K562 (cell line): ENCODE measurements at regions not wholly inside any gene's neighbourhood (a gene's known extent, or its start where the extent isn't known, plus 50 kb on each side); places are given as distances from the start of the nearest gene placed in this dataset.

Experiments used
- ATAC-seq: fragments of 200-7000 bp; cut with Tn5 transposase; 3 replicates; pipeline ENCODE4 v1.9.1; 2020; ENCODE audit warnings: moderate library complexity
- BruUV-seq: library from RNA; stranded (reverse); fragments of 400-500 nt; replicated peaks from 2 replicates; lab custom pipeline; 2021; lab: Mats Ljungman, UMichigan
- CTCF ChIA-PET: fragments of 300-600 bp; formaldehyde crosslinking; extraction: SDS; loops from one replicate; lab custom pipeline; 2021; ENCODE audit warnings: low intra/inter-chr PET ratio; lab: Yijun Ruan, JAX
- POLR2A ChIA-PET: fragments of 300-600, 350-650 bp; sonication (Branson Sonifier 250); formaldehyde crosslinking; extraction: SDS; loops from one replicate; lab custom pipeline; 2021; ENCODE audit warnings: antibody characterized with exemption, inconsistent platforms; lab: Yijun Ruan, JAX
- DNase-seq, 4 experiments: peaks; one replicate each; pipeline versions ENCODE4 v3.0.0 to v3.0.0-alpha.2; 2011 to 2018; ENCODE audit warnings: low spot score in 3 of 4, mixed read lengths in 3 of 4; ENCODE audit errors: extremely low read depth in 1 of 4
- FAIRE-seq: peaks from 2 replicates; lab custom pipeline; 2011; peaks lifted over from hg19 to GRCh38; lab: Jason Lieb, UNC
- H2AFZ ChIP-seq: 2 replicates; pipeline ENCODE4 v1.6.0; 2011; ENCODE audit warnings: low read depth, low read length, control low read depth, inconsistent platforms
- H3K27ac ChIP-seq: fragments of 200-600 bp; 3 replicates; pipeline ENCODE4 v1.8.0; 2011; ENCODE audit warnings: low read depth, mild to moderate bottlenecking, control low read depth, inconsistent platforms, low read length, moderate library complexity, mixed read lengths; ENCODE audit errors: extremely low read depth
- H3K27me3 ChIP-seq, 2 experiments: fragments of 300-600 bp in 1 of 2; 2 replicates in 1 of 2; 3 replicates in 1 of 2; pipeline versions ENCODE4 v1.6.0 to v1.8.0; 2011; ENCODE audit warnings: inconsistent platforms in 2 of 2, low read length in 2 of 2, mild to moderate bottlenecking in 1 of 2, mixed read lengths in 1 of 2, moderate library complexity in 1 of 2; ENCODE audit not compliant: control insufficient read depth in 2 of 2, insufficient read depth in 2 of 2
- H3K36me3 ChIP-seq: fragments of 300-600 bp; 3 replicates; pipeline ENCODE4 v1.8.0; 2011; ENCODE audit warnings: mild to moderate bottlenecking, low read length, inconsistent platforms; ENCODE audit not compliant: control insufficient read depth, insufficient read depth
- H3K4me1 ChIP-seq, 2 experiments: fragments of 200-600 bp in 1 of 2; replicated peaks in 1 of 2; 2 replicates in 1 of 2; 3 replicates in 1 of 2; pipeline versions ENCODE4 v1.5.1 to v1.8.0; 2011; ENCODE audit warnings: inconsistent platforms in 2 of 2, low read length in 2 of 2, mild to moderate bottlenecking in 1 of 2, mixed read lengths in 1 of 2, moderate library complexity in 1 of 2; ENCODE audit not compliant: control insufficient read depth in 2 of 2, insufficient read depth in 2 of 2
- H3K4me2 ChIP-seq: 2 replicates; pipeline ENCODE4 v1.6.1; 2011; ENCODE audit warnings: low read length, control low read depth, inconsistent platforms, mixed read lengths; ENCODE audit not compliant: insufficient read depth
- H3K4me3 ChIP-seq: fragments of 200-600 bp; sonication (generic), shearing (Covaris generic); 2 replicates; pipeline ENCODE4 v1.5.1; 2016; ENCODE audit warnings: control low read depth, inconsistent platforms
- H3K79me2 ChIP-seq: fragments of 200-600 bp; 3 replicates; pipeline ENCODE4 v1.8.0; 2011; ENCODE audit warnings: low read length, inconsistent platforms; ENCODE audit not compliant: control insufficient read depth, insufficient read depth
- H3K9ac ChIP-seq, 2 experiments: 2 replicates each; pipeline versions ENCODE4 v1.6.0 to v1.6.1; 2011; ENCODE audit warnings: low read depth in 2 of 2, low read length in 2 of 2, control low read depth in 1 of 2, inconsistent platforms in 1 of 2, mild to moderate bottlenecking in 1 of 2, mixed read lengths in 1 of 2; ENCODE audit not compliant: insufficient read depth in 1 of 2
- H3K9me1 ChIP-seq: one replicate; pipeline ENCODE4 v1.6.0; 2011; ENCODE audit warnings: inconsistent platforms, mild to moderate bottlenecking, low read length, moderate library complexity; ENCODE audit not compliant: control insufficient read depth, insufficient read depth
- H3K9me3 ChIP-seq: replicated peaks from 2 replicates; pipeline ENCODE4 v1.5.1; 2011; ENCODE audit warnings: low read depth, low read length, inconsistent platforms; ENCODE audit not compliant: control insufficient read depth, insufficient read depth
- H4K20me1 ChIP-seq: replicated peaks from 2 replicates; pipeline ENCODE4 v1.6.1; 2011; ENCODE audit warnings: low read length, inconsistent platforms, mixed read lengths; ENCODE audit not compliant: control insufficient read depth, insufficient read depth
- BCL6 ChIP-seq: fragments of 250-450 bp; sonication (Bioruptor Pico); IDR thresholded peaks from 2 replicates; pipeline ENCODE4 v1.4.0; 2020
- CREB3L1 ChIP-seq: fragments of 450-650 bp; IDR thresholded peaks from 2 replicates; pipeline ENCODE4 v1.6.1; 2014; ENCODE audit warnings: low read depth, mild to moderate bottlenecking, moderate library complexity, borderline replicate concordance
- E2F1 ChIP-seq: sonication (generic); formaldehyde crosslinking; IDR thresholded peaks from 2 replicates; pipeline ENCODE4 v1.8.1; 2023; ENCODE audit warnings: mild to moderate bottlenecking, missing genetic modification reagents, moderate library complexity
- FOXA3 ChIP-seq, 2 experiments: fragments of 450-650 bp in 1 of 2; sonication (generic) in 1 of 2; formaldehyde crosslinking; IDR thresholded peaks in 1 of 2; conservative IDR thresholded peaks in 1 of 2; 2 replicates each; pipeline versions ENCODE4 v1.4.0 to v1.8.0; 2020 to 2022; ENCODE audit warnings: mild to moderate bottlenecking in 2 of 2, missing genetic modification reagents in 1 of 2
- GABPA ChIP-seq: fragments of 200-800 bp; sonication (Bioruptor generic); conservative IDR thresholded peaks from 2 replicates; pipeline ENCODE4 v1.6.1; 2016; ENCODE audit warnings: low read depth, missing genetic modification characterization, missing compliant biosample characterization
- HNRNPK ChIP-seq: fragments of 200-400 bp; formaldehyde crosslinking; IDR thresholded peaks from one replicate; pipeline ENCODE4 v1.6.1; 2018; ENCODE audit warnings: mild to moderate bottlenecking, low read depth, low read length; ENCODE audit not compliant: poor library complexity, severe bottlenecking
- HOXB6 ChIP-seq: fragments of 250-450 bp; sonication (Bioruptor Pico); IDR thresholded peaks from 2 replicates; pipeline ENCODE4 v1.5.1; 2022; ENCODE audit warnings: mild to moderate bottlenecking, borderline replicate concordance
- IRF9 ChIP-seq: fragments of 450-650 bp; IDR thresholded peaks from 2 replicates; pipeline ENCODE4 v1.6.1; 2016; ENCODE audit warnings: missing biosample characterization, missing genetic modification characterization
- MEIS2 ChIP-seq: fragments of 450-650 bp; IDR thresholded peaks from 2 replicates; pipeline ENCODE4 v1.6.1; 2014; ENCODE audit warnings: mild to moderate bottlenecking; ENCODE audit not compliant: partially characterized antibody
- SLC30A9 ChIP-seq: fragments of 250-450 bp; sonication (Bioruptor Pico); IDR thresholded peaks from 2 replicates; pipeline ENCODE4 v1.8.0; 2022; ENCODE audit warnings: mild to moderate bottlenecking, moderate library complexity
- TAF7 ChIP-seq: fragments of 450-650 bp; IDR thresholded peaks from 2 replicates; pipeline ENCODE4 v1.6.1; 2016; ENCODE audit warnings: missing genetic modification characterization, missing compliant biosample characterization
- ZBTB43 ChIP-seq: sonication (generic); formaldehyde crosslinking; IDR thresholded peaks from 2 replicates; pipeline ENCODE4 v1.8.0; 2023; ENCODE audit warnings: mild to moderate bottlenecking, missing genetic modification reagents
- ZFX ChIP-seq: sonication (generic); formaldehyde crosslinking; IDR thresholded peaks from 2 replicates; pipeline ENCODE4 v1.8.0; 2022; ENCODE audit warnings: mild to moderate bottlenecking, missing genetic modification reagents, moderate library complexity
- ZNF316 ChIP-seq: fragments of 450-650 bp; IDR thresholded peaks from 2 replicates; pipeline ENCODE4 v1.6.1; 2016
- ZZZ3 ChIP-seq: fragments of 450-650 bp; IDR thresholded peaks from 2 replicates; pipeline ENCODE4 v1.6.1; 2016; ENCODE audit warnings: antibody characterized with exemption, mild to moderate bottlenecking, moderate library complexity
- WGBS: fragments of 100-300 bp; shearing (Covaris generic); methylation state at CpG from one replicate; pipeline ENCODE4 v1.1.6; 2016; ENCODE audit warnings: low coverage, mixed read lengths; ENCODE audit not compliant: insufficient coverage; ENCODE audit errors: missing lambda C conversion rate; 5-methylcytosine and 5-hydroxymethylcytosine counted together
- in situ Hi-C: fragments of 300-500 bp; cut with MboI; formaldehyde crosslinking; loops from 4 replicates; pipeline ENCODE4 v1.15.0; 2018; ENCODE audit warnings: inconsistent platforms, mixed read lengths
- intact Hi-C: fragments of 100-400 bp; cut with micrococcal nuclease; formaldehyde crosslinking; loops from 2 replicates; pipeline ENCODE4 v1.14.2; 2022

- no peak for TF ChIP-seq CREB3L1
- no peak for TF ChIP-seq HNRNPK
- no peak for TF ChIP-seq HOXB6 (CRISPR knock-in tag)
- no peak for TF ChIP-seq MEIS2
- TF ChIP-seq TAF7 (tag) = no peak
- TF ChIP-seq ZFX (CRISPR knock-in tag) = no peak
- TF ChIP-seq SLC30A9 = no peak
- no peak for TF ChIP-seq E2F1 (CRISPR knock-in tag)
- TF ChIP-seq ZNF316 = no peak
- TF ChIP-seq ZBTB43 (CRISPR knock-in tag) = no peak
- no peak for TF ChIP-seq IRF9 (tag)
- TF ChIP-seq BCL6 (CRISPR knock-in tag) = no peak
- no peak for TF ChIP-seq FOXA3 (CRISPR knock-in tag; conservative IDR thresholded peaks at IDR 0.05 in 1 of 2, IDR thresholded peaks at IDR 0.05 in 1 of 2)
- no peak for TF ChIP-seq ZZZ3
- TF ChIP-seq GABPA = no peak
- H3K27me3 ChIP-seq = no peaks in the 10 kb centered on the region
- ATAC-seq (peak; percentile 47; the same call in 2 of the 3 replicates), DNase-seq (peak in 2 of 4 experiments; percentile 10 to 31), FAIRE-seq (no peak)
- 74% methylated on average over 11 of the region's 12 CpGs for WGBS
- peaks cover 4 to 7% of the 10 kb centered on the region in 2 experiments; a peak in 4 of 5 replicates for H3K4me1 ChIP-seq
- H3K9me1 ChIP-seq = no peaks in the 10 kb centered on the region
- no peak overlapping the region for H3K4me3 ChIP-seq
- in situ Hi-C loops (no loop called here), intact Hi-C loops (loop anchor here (10.0 kb wide), 1 partner anchor 555 kb away; no protein-coding TSS in a partner anchor)
- no peaks in the 10 kb centered on the region for H4K20me1 ChIP-seq
- H3K9me3 ChIP-seq = no peaks in the 10 kb centered on the region
- no peak overlapping the region for H3K4me2 ChIP-seq
- ChIA-PET POLR2A (interaction anchor here (0.7 kb wide), 1 partner anchor 11 kb away, joined by 3 read pairs; no protein-coding TSS in a partner anchor), CTCF (no interaction called here)
- no peaks in the 10 kb centered on the region for H3K36me3 ChIP-seq
- no peak overlapping the region for H3K9ac ChIP-seq
- H2AFZ ChIP-seq = no peak overlapping the region
- no TSS peak for BruUV-seq
- no peaks in the 10 kb centered on the region for H3K79me2 ChIP-seq
- no peak overlapping the region for H3K27ac ChIP-seq
Observed at GRCh38 chr13:50529154-50529882, 314.2 kb downstream of the DLEU7 start.
